BLaER1 treated with 17β-estradiol and CSF1 and Interleukin-3, amounts not matched to agents 10 nM and 100 nM (cell line): ENCODE measurements at regions not wholly inside any gene's neighbourhood (a gene's known extent, or its start where the extent isn't known, plus 50 kb on each side); places are given as distances from the start of the nearest gene placed in this dataset.

Source experiments
- H3K27ac ChIP-seq, 11 experiments: shearing (Covaris generic); formaldehyde crosslinking; 2 replicates each; pipeline ENCODE4 v1.8.1; 2022
- H3K27me3 ChIP-seq, 11 experiments: shearing (Covaris generic); formaldehyde crosslinking; 2 replicates each; pipeline ENCODE4 v1.8.1; 2022
- H3K36me3 ChIP-seq, 11 experiments: shearing (Covaris generic); formaldehyde crosslinking; 2 replicates each; pipeline ENCODE4 v1.8.1; 2022
- H3K4me1 ChIP-seq, 10 experiments: shearing (Covaris generic); formaldehyde crosslinking; 2 replicates each; pipeline ENCODE4 v1.8.1; 2022
- H3K4me2 ChIP-seq, 11 experiments: shearing (Covaris generic); formaldehyde crosslinking; 2 replicates each; pipeline ENCODE4 v1.8.1; 2022
- H3K4me3 ChIP-seq, 10 experiments: shearing (Covaris generic); formaldehyde crosslinking; 2 replicates each; pipeline ENCODE4 v1.8.1; 2022
- H3K9ac ChIP-seq, 11 experiments: shearing (Covaris generic); formaldehyde crosslinking; 2 replicates each; pipeline ENCODE4 v1.8.1; 2022
- H3K9me3 ChIP-seq, 11 experiments: shearing (Covaris generic); formaldehyde crosslinking; replicated peaks in 1 of 11; 2 replicates each; pipeline ENCODE4 v1.8.1; 2022
- H4K20me1 ChIP-seq, 11 experiments: shearing (Covaris generic); formaldehyde crosslinking; 2 replicates each; pipeline ENCODE4 v1.8.1; 2022
- Cebpa-rat ChIP-seq, 11 experiments: shearing (Covaris generic); IDR thresholded peaks; 2 replicates each; pipeline ENCODE4 v1.8.1; 2022

- no peaks in the 10 kb centered on the region for H3K9me3 ChIP-seq
- H3K4me1 ChIP-seq: no peaks in the 10 kb centered on the region
- H3K4me3 ChIP-seq: no peak overlapping the region
- H3K36me3 ChIP-seq: no peaks in the 10 kb centered on the region
- H3K27me3 ChIP-seq: no peaks in the 10 kb centered on the region
- no peak overlapping the region for H3K4me2 ChIP-seq
- TF ChIP-seq Cebpa-rat (IDR thresholded peaks at IDR 0.05): no peak
- H4K20me1 ChIP-seq: no peaks in the 10 kb centered on the region
- H3K9ac ChIP-seq: no peak overlapping the region
- H3K27ac ChIP-seq: no peak overlapping the region
Observed at GRCh38 chr1:81358151-81358550, 442.6 kb upstream of the ADGRL2 start.

GRCh38 chr1:81351864-81352263 lies 448.9 kb upstream of the ADGRL2 start:
- no peak for TF ChIP-seq Cebpa-rat (IDR thresholded peaks at IDR 0.05)
- no peak overlapping the region for H3K4me3 ChIP-seq
- H3K9ac ChIP-seq: no peak overlapping the region
- no peaks in the 10 kb centered on the region for H3K27me3 ChIP-seq
- no peaks in the 10 kb centered on the region for H4K20me1 ChIP-seq
- H3K4me1 ChIP-seq: peaks cover 0 to 5% (median 0%) of the 10 kb centered on the region in 10 experiments; a peak in 1 of 20 replicates
- no peak overlapping the region for H3K27ac ChIP-seq
- H3K9me3 ChIP-seq: no peaks in the 10 kb centered on the region
- H3K36me3 ChIP-seq: no peaks in the 10 kb centered on the region
- no peak overlapping the region for H3K4me2 ChIP-seq

GRCh38 chr1:81349194-81349965 lies 451.4 kb upstream of the ADGRL2 start:
- Histone ChIP-seq H3K27ac (no peak overlapping the region), H4K20me1 (no peaks in the 10 kb centered on the region), H3K36me3 (no peaks in the 10 kb centered on the region), H3K4me3 (no peak overlapping the region), H3K9ac (no peak overlapping the region), H3K9me3 (no peaks in the 10 kb centered on the region), H3K27me3 (no peaks in the 10 kb centered on the region), H3K4me2 (no peak overlapping the region), H3K4me1 (peaks cover 0 to 5% (median 0%) of the 10 kb centered on the region in 10 experiments; a peak in 1 of 20 replicates)
- TF ChIP-seq Cebpa-rat (IDR thresholded peaks at IDR 0.05): no peak

- peaks cover 0 to 21% (median 0%) of the 10 kb centered on the region in 10 experiments; a peak in 5 of 20 replicates for H3K4me1 ChIP-seq
- H3K4me2 ChIP-seq: no peak overlapping the region
- no peak for TF ChIP-seq Cebpa-rat (IDR thresholded peaks at IDR 0.05)
- no peaks in the 10 kb centered on the region for H3K36me3 ChIP-seq
- H3K4me3 ChIP-seq: no peak overlapping the region
- no peak overlapping the region for H3K27ac ChIP-seq
- no peak overlapping the region for H3K9ac ChIP-seq
- no peaks in the 10 kb centered on the region for H3K27me3 ChIP-seq
- no peaks in the 10 kb centered on the region for H3K9me3 ChIP-seq
- H4K20me1 ChIP-seq: no peaks in the 10 kb centered on the region
Observed at GRCh38 chr1:81345110-81345509, 455.6 kb upstream of the ADGRL2 start.

GRCh38 chr1:81340239-81340638 lies 460.5 kb upstream of the ADGRL2 start:
- H3K9me3 ChIP-seq: no peaks in the 10 kb centered on the region
- peak overlapping the region in 3 of 11 experiments; percentile 18 to 46 (median 30); a peak in 4 of 22 replicates for H3K27ac ChIP-seq

GRCh38 chr1:81337226-81337625 lies 463.5 kb upstream of the ADGRL2 start:
- peaks cover 0 to 25% (median 0%) of the 10 kb centered on the region in 10 experiments; a peak in 5 of 20 replicates for H3K4me1 ChIP-seq
- H4K20me1 ChIP-seq: no peaks in the 10 kb centered on the region
- no peak for TF ChIP-seq Cebpa-rat (IDR thresholded peaks at IDR 0.05)
- H3K36me3 ChIP-seq: no peaks in the 10 kb centered on the region
- no peak overlapping the region for H3K27ac ChIP-seq
- H3K4me3 ChIP-seq: no peak overlapping the region
- no peaks in the 10 kb centered on the region for H3K27me3 ChIP-seq
- H3K4me2 ChIP-seq: no peak overlapping the region
- H3K9ac ChIP-seq: no peak overlapping the region
- H3K9me3 ChIP-seq: no peaks in the 10 kb centered on the region

More at GRCh38 chr1:81340239-81340638, 460.5 kb upstream of the ADGRL2 start:
- no peak for TF ChIP-seq Cebpa-rat (IDR thresholded peaks at IDR 0.05)
- peaks cover 0 to 25% (median 0%) of the 10 kb centered on the region in 10 experiments; a peak in 5 of 20 replicates for H3K4me1 ChIP-seq
- H3K27me3 ChIP-seq: no peaks in the 10 kb centered on the region
- H3K9ac ChIP-seq: no peak overlapping the region
- H3K36me3 ChIP-seq: no peaks in the 10 kb centered on the region
- no peak overlapping the region for H3K4me3 ChIP-seq
- H3K4me2 ChIP-seq: peak overlapping the region in 3 of 11 experiments; percentile 15 to 60 (median 46); a peak in 5 of 22 replicates
- H4K20me1 ChIP-seq: no peaks in the 10 kb centered on the region

- no peaks in the 10 kb centered on the region for H3K36me3 ChIP-seq
- H3K9ac ChIP-seq: no peak overlapping the region
- H4K20me1 ChIP-seq: no peaks in the 10 kb centered on the region
- TF ChIP-seq Cebpa-rat (IDR thresholded peaks at IDR 0.05): no peak
- H3K9me3 ChIP-seq: no peaks in the 10 kb centered on the region
- no peak overlapping the region for H3K4me2 ChIP-seq
- H3K4me3 ChIP-seq: no peak overlapping the region
- no peaks in the 10 kb centered on the region for H3K27me3 ChIP-seq
- peaks cover 0 to 16% (median 0%) of the 10 kb centered on the region in 10 experiments; a peak in 5 of 20 replicates for H3K4me1 ChIP-seq
- no peak overlapping the region for H3K27ac ChIP-seq
Observed at GRCh38 chr1:81335876-81336275, 464.9 kb upstream of the ADGRL2 start.

GRCh38 chr1:81330521-81330920 lies 470.2 kb upstream of the ADGRL2 start:
- Histone ChIP-seq H3K4me3 (no peak overlapping the region), H3K4me1 (no peaks in the 10 kb centered on the region), H3K9ac (no peak overlapping the region), H3K4me2 (no peak overlapping the region), H3K27me3 (no peaks in the 10 kb centered on the region), H4K20me1 (no peaks in the 10 kb centered on the region), H3K36me3 (no peaks in the 10 kb centered on the region), H3K9me3 (no peaks in the 10 kb centered on the region), H3K27ac (no peak overlapping the region)
- TF ChIP-seq Cebpa-rat (IDR thresholded peaks at IDR 0.05): no peak

GRCh38 chr1:81330111-81330510 lies 470.6 kb upstream of the ADGRL2 start:
- Histone ChIP-seq H4K20me1 (no peaks in the 10 kb centered on the region), H3K4me1 (no peaks in the 10 kb centered on the region), H3K27me3 (no peaks in the 10 kb centered on the region), H3K9ac (no peak overlapping the region), H3K27ac (no peak overlapping the region), H3K4me3 (no peak overlapping the region), H3K9me3 (no peaks in the 10 kb centered on the region), H3K36me3 (no peaks in the 10 kb centered on the region), H3K4me2 (no peak overlapping the region)
- TF ChIP-seq Cebpa-rat (IDR thresholded peaks at IDR 0.05): no peak

- Histone ChIP-seq H3K36me3 (no peaks in the 10 kb centered on the region), H3K4me2 (no peak overlapping the region), H3K9me3 (no peaks in the 10 kb centered on the region), H3K27ac (no peak overlapping the region), H4K20me1 (no peaks in the 10 kb centered on the region), H3K4me1 (no peaks in the 10 kb centered on the region), H3K27me3 (no peaks in the 10 kb centered on the region), H3K4me3 (no peak overlapping the region), H3K9ac (no peak overlapping the region)
- no peak for TF ChIP-seq Cebpa-rat (IDR thresholded peaks at IDR 0.05)
Observed at GRCh38 chr1:81329041-81329440, 471.7 kb upstream of the ADGRL2 start.
